ENCODE measurements at regions not wholly inside any gene's neighbourhood (a gene's known extent, or its start where the extent isn't known, plus 50 kb on each side); places are given as distances from the start of the nearest gene placed in this dataset.

- H3K4me2 ChIP-seq: no peak overlapping the region
- TF ChIP-seq NANOG (IDR thresholded peaks at IDR 0.05; ENCODE audit: borderline replicate concordance): no peak
- TF ChIP-seq ZNF462 (CRISPR knock-in tag; IDR thresholded peaks at IDR 0.05): no peak
- TF ChIP-seq JUNB (IDR thresholded peaks at IDR 0.05; ENCODE audit: unreplicated experiment): no peak
- TF ChIP-seq CREB1 (CRISPR knock-in tag; IDR thresholded peaks at IDR 0.05; ENCODE audit: low read depth): no peak
- no peak for TF ChIP-seq ZNF331 (CRISPR knock-in tag; IDR thresholded peaks at IDR 0.05; ENCODE audit: low read depth)
- TF ChIP-seq POLR2AphosphoS5 (IDR thresholded peaks at IDR 0.05; ENCODE audit: low read depth): no peak
- no peak for TF ChIP-seq STAT1 (IDR thresholded peaks at IDR 0.05; ENCODE audit: unreplicated experiment)
- TF ChIP-seq CTCF (conservative IDR thresholded peaks at IDR 0.05; ENCODE audit: low read depth in 2 of 2): no peak
- no peak for TF ChIP-seq REST (IDR thresholded peaks at IDR 0.05; ENCODE audit: unreplicated experiment)
- no peak for TF ChIP-seq EZH2 (IDR thresholded peaks at IDR 0.05; ENCODE audit: low read depth, unreplicated experiment)
- TF ChIP-seq ETS1 (IDR thresholded peaks at IDR 0.05): no peak
- TF ChIP-seq EZH2phosphoT487 (IDR thresholded peaks at IDR 0.05; ENCODE audit: unreplicated experiment): no peak
- Mint-ChIP-seq H3K9me3 (peaks cover 5% of the 10 kb centered on the region; the same call in 2 of the 3 replicates), H3K27me3 (ENCODE audit: insufficient read depth, low read depth, poor library complexity) (no peaks in the 10 kb centered on the region), H3K27ac (no peak overlapping the region), H3K36me3 (ENCODE audit: low read depth) (peaks cover 5% of the 10 kb centered on the region; the same call in 2 of the 3 replicates), H3K4me1 (no peaks in the 10 kb centered on the region), H3K4me3 (no peak overlapping the region)
- H3F3A ChIP-seq (replicated peaks; ENCODE audit: low read depth): no peaks in the 10 kb centered on the region
- no peak overlapping the region for H2AFZ ChIP-seq
- DNase-seq (ENCODE audit: low spot score): no peak
- H4K20me1 ChIP-seq (replicated peaks; ENCODE audit: insufficient read depth): no peaks in the 10 kb centered on the region
- no peaks in the 10 kb centered on the region; the same call in 1 of the 2 replicates for H3K4me1 ChIP-seq (ENCODE audit: insufficient read depth)
- no peaks in the 10 kb centered on the region for H3K9me2 ChIP-seq (ENCODE audit: insufficient read depth)
- H3K27ac ChIP-seq (ENCODE audit: low read depth): no peak overlapping the region
- H3K27me3 ChIP-seq (ENCODE audit: insufficient read depth): no peaks in the 10 kb centered on the region
- no peak overlapping the region for H3K4me3 ChIP-seq
- no peaks in the 10 kb centered on the region for H3K36me3 ChIP-seq (ENCODE audit: insufficient read depth)
- no peak for ATAC-seq
- H3K79me2 ChIP-seq (replicated peaks; ENCODE audit: insufficient read depth): no peaks in the 10 kb centered on the region
These were observed 408.3 kb downstream of the PDHA2 start for GRCh38 chr4:96248225-96248624.

Data from GM23338 (cell line).